Aorta (tissue), 5 donors: ENCODE measurements at regions not wholly inside any gene's neighbourhood (a gene's known extent, or its start where the extent isn't known, plus 50 kb on each side); places are given as distances from the start of the nearest gene placed in this dataset.

Experiments
- ATAC-seq: fragments of 200-7000 bp; cut with Tn5 transposase; one replicate; pipeline ENCODE4 v1.9.1; 2022; ENCODE audit warnings: moderate library complexity; ENCODE audit not compliant: low FRiP score
- DNase-seq, 2 donors: peaks; one replicate each; pipeline ENCODE4 v3.0.0-alpha.2; 2020
- H3K27ac ChIP-seq, 2 donors: one replicate each; pipeline ENCODE4 v1.5.1; 2013; ENCODE audit warnings: low read length in 2 of 2, mild to moderate bottlenecking in 2 of 2, moderate library complexity in 2 of 2, control low read depth in 1 of 2, inconsistent platforms in 1 of 2, low read depth in 1 of 2
- H3K27me3 ChIP-seq, 2 donors: one replicate each; pipeline ENCODE4 v1.6.1; 2013; ENCODE audit warnings: control low read depth in 1 of 2, low read length in 1 of 2, mild to moderate bottlenecking in 1 of 2, moderate library complexity in 1 of 2; ENCODE audit not compliant: insufficient read depth in 2 of 2, control insufficient read depth in 1 of 2
- H3K36me3 ChIP-seq, 2 donors: one replicate each; pipeline ENCODE4 v1.6.1; 2013; ENCODE audit warnings: control low read depth in 1 of 2, low read length in 1 of 2, mild to moderate bottlenecking in 1 of 2; ENCODE audit not compliant: insufficient read depth in 2 of 2, control insufficient read depth in 1 of 2
- H3K4me1 ChIP-seq, 2 donors: one replicate each; pipeline ENCODE4 v1.6.1; 2013; ENCODE audit warnings: low read length in 2 of 2, control low read depth in 1 of 2, mild to moderate bottlenecking in 1 of 2, moderate library complexity in 1 of 2; ENCODE audit not compliant: insufficient read depth in 2 of 2, control insufficient read depth in 1 of 2
- H3K4me3 ChIP-seq, 2 donors: one replicate each; pipeline ENCODE4 v1.5.1; 2013; ENCODE audit warnings: low read length in 2 of 2, control low read depth in 1 of 2, mild to moderate bottlenecking in 1 of 2
- H3K9me3 ChIP-seq: one replicate; pipeline ENCODE4 v1.6.1; 2013; ENCODE audit warnings: mild to moderate bottlenecking, low read length; ENCODE audit not compliant: control insufficient read depth
- WGBS, 2 donors: extraction: QIAGEN DNeasy Blood & Tissue Kit; methylation state at CpG; one replicate each; pipeline ENCODE4 v1.1.7; 2013; 5-methylcytosine and 5-hydroxymethylcytosine counted together
- intact Hi-C, 2 donors: fragments of 100-400 bp; cut with DNase I; formaldehyde crosslinking; loops; one replicate each; pipeline versions ENCODE4 v1.14.2 to v1.15.0; 2022
- donor health status: healthy with polysubstance abuse.
- donor health status: Bipolar disorder and iron deficiency.
- donor health status: DM: no; HTN: no; CAD: no.
- donor health status: DM: no; HTN: no; CAD: no.
- donor health status: DM: yes; HTN: yes; CAD: no.

GRCh38 chr22:48895336-48895735 lies 932.3 kb downstream of the BRD1 start:
- H3K27me3 ChIP-seq, result no peaks in the 10 kb centered on the region
- H3K36me3 ChIP-seq, result no peaks in the 10 kb centered on the region
- peaks cover 1% of the 10 kb centered on the region for H3K9me3 ChIP-seq
- intact Hi-C loops, result no loop called here
- H3K4me1 ChIP-seq, result no peaks in the 10 kb centered on the region
- DNase-seq (no peak), ATAC-seq (no peak)
- WGBS, 2 donors, result 89 to 93% methylated on average over 9 of the region's 9 CpGs
- no peak overlapping the region for H3K27ac ChIP-seq
- no peak overlapping the region for H3K4me3 ChIP-seq

GRCh38 chr22:48894804-48895250 lies 932.8 kb downstream of the BRD1 start:
- ATAC-seq, result no peak
- H3K27me3 ChIP-seq, result no peaks in the 10 kb centered on the region
- peaks cover 1% of the 10 kb centered on the region for H3K9me3 ChIP-seq
- H3K36me3 ChIP-seq, result no peaks in the 10 kb centered on the region
- WGBS, 2 donors, result 93% methylated on average over 14 of the region's 14 CpGs
- no peak overlapping the region for H3K27ac ChIP-seq
- no peak for DNase-seq
- H3K4me1 ChIP-seq, result no peaks in the 10 kb centered on the region
- intact Hi-C loops, result no loop called here
- no peak overlapping the region for H3K4me3 ChIP-seq

DNA sequence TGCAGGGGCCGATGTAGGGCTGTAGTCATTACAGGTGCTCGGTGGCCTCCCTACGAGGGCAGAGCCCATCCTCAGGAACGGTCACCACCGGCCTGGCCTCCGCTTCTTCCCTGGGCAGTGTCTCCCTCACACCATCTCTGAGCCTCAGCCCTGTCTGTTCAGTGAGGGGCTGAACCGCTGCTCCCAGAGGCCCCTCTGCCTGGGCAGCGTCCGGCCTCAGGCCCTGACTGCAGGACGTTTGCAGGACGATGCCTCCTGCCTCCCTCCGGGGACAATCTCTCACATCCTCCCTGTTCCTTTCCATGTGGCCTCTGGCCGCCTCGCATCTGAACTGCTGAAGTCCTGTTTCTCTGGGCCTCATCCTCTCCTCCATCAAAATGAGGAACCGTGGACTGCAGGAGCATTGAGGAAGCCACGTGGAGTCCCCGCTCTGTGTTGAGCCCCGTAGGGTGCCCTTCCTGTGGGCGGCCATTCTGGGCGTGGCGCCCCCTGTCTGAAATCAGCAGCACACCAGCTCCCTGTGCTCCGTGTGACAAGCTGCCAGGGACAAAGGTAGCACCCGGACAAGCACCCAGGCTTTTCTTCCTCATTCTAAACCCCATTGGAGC lies 933.5 kb downstream of the BRD1 start:
- H3K9me3 ChIP-seq, result peaks cover 1% of the 10 kb centered on the region
- H3K4me1 ChIP-seq, result no peaks in the 10 kb centered on the region
- DNase-seq (no peak), ATAC-seq (no peak)
- H3K27ac ChIP-seq, result no peak overlapping the region
- no peaks in the 10 kb centered on the region for H3K36me3 ChIP-seq
- WGBS, 2 donors, result 87 to 88% methylated on average over 23 of the region's 23 CpGs
- no peak overlapping the region for H3K4me3 ChIP-seq
- H3K27me3 ChIP-seq, result no peaks in the 10 kb centered on the region
- intact Hi-C loops, result no loop called here

GRCh38 chr22:48893288-48894063 lies 934.2 kb downstream of the BRD1 start:
- Histone ChIP-seq H3K36me3 (no peaks in the 10 kb centered on the region), H3K9me3 (peaks cover 1% of the 10 kb centered on the region), H3K4me1 (no peaks in the 10 kb centered on the region), H3K27me3 (no peaks in the 10 kb centered on the region), H3K4me3 (no peak overlapping the region), H3K27ac (no peak overlapping the region)
- 90 to 92% methylated on average over 14 to 16 of the region's 16 CpGs for WGBS, 2 donors
- ATAC-seq, result no peak
- intact Hi-C loops, result no loop called here
- DNase-seq, result no peak

- DNase-seq (no peak), ATAC-seq (no peak)
- WGBS, 2 donors, result 79 to 83% methylated on average over 14 of the region's 14 CpGs
- no peaks in the 10 kb centered on the region for H3K4me1 ChIP-seq
- H3K9me3 ChIP-seq, result peaks cover 1% of the 10 kb centered on the region
- H3K36me3 ChIP-seq, result no peaks in the 10 kb centered on the region
- H3K27me3 ChIP-seq, result no peaks in the 10 kb centered on the region
- intact Hi-C loops, result no loop called here
- H3K4me3 ChIP-seq, result no peak overlapping the region
- no peak overlapping the region for H3K27ac ChIP-seq
These were observed 934.9 kb downstream of the BRD1 start for GRCh38 chr22:48892578-48893287.

GRCh38 chr22:48891688-48892577 lies 935.7 kb downstream of the BRD1 start:
- 53 to 54% methylated on average over 9 of the region's 9 CpGs for whole genome bisulfite sequencing, 2 donors
- intact Hi-C loops, result no loop called here
- Histone ChIP-seq H3K4me3 (no peak overlapping the region), H3K9me3 (peaks cover 1% of the 10 kb centered on the region), H3K27ac (no peak overlapping the region), H3K36me3 (no peaks in the 10 kb centered on the region), H3K27me3 (no peaks in the 10 kb centered on the region), H3K4me1 (no peaks in the 10 kb centered on the region)
- DNase-seq (no peak), ATAC-seq (no peak)

- peak in 1 of 2 donors; percentile 30 for DNase-seq
- no peaks in the 10 kb centered on the region for H3K36me3 ChIP-seq
- H3K4me1 ChIP-seq, result no peaks in the 10 kb centered on the region
- H3K27me3 ChIP-seq, result no peaks in the 10 kb centered on the region
- intact Hi-C loops, result no loop called here
- peaks cover 1% of the 10 kb centered on the region for H3K9me3 ChIP-seq
- no peak for ATAC-seq
- H3K27ac ChIP-seq, result no peak overlapping the region
- H3K4me3 ChIP-seq, result no peak overlapping the region
- 85 to 89% methylated on average over 14 of the region's 14 CpGs for WGBS, 2 donors
These were observed 936.7 kb downstream of the BRD1 start for GRCh38 chr22:48890693-48891554.
